H9 (cell line): ENCODE measurements at regions not wholly inside any gene's neighbourhood (a gene's known extent, or its start where the extent isn't known, plus 50 kb on each side); places are given as distances from the start of the nearest gene placed in this dataset.

Source experiments
- DNase-seq: peaks from one replicate; pipeline ENCODE4 v3.0.0-alpha.2; 2017
- H2AFZ ChIP-seq: one replicate; pipeline ENCODE4 v1.6.1; 2013; ENCODE audit warnings: mild to moderate bottlenecking, low read length, control low read depth, moderate library complexity
- H2AK5ac ChIP-seq: 2 replicates; pipeline ENCODE4 v1.6.1; 2013; ENCODE audit warnings: low read length, control low read depth, mixed read lengths; ENCODE audit not compliant: insufficient read length
- H2BK120ac ChIP-seq: one replicate; pipeline ENCODE4 v1.6.1; 2013; ENCODE audit warnings: low read depth, mild to moderate bottlenecking, low read length, control low read depth, inconsistent platforms; ENCODE audit not compliant: poor library complexity, severe bottlenecking
- H2BK12ac ChIP-seq: 2 replicates; pipeline ENCODE4 v1.6.1; 2013; ENCODE audit warnings: low read length, control low read depth, mixed read lengths, low read depth; ENCODE audit not compliant: insufficient read length
- H2BK15ac ChIP-seq: 2 replicates; pipeline ENCODE4 v1.6.1; 2013; ENCODE audit warnings: low read depth, low read length, control low read depth
- H2BK20ac ChIP-seq: one replicate; pipeline ENCODE4 v1.6.1; 2013; ENCODE audit warnings: low read depth, mild to moderate bottlenecking, low read length, control low read depth, inconsistent platforms; ENCODE audit not compliant: poor library complexity, severe bottlenecking
- H2BK5ac ChIP-seq: 2 replicates; pipeline ENCODE4 v1.6.1; 2013; ENCODE audit warnings: low read length, control low read depth, mixed read lengths; ENCODE audit not compliant: insufficient read length
- H3K14ac ChIP-seq: 2 replicates; pipeline ENCODE4 v1.6.1; 2013; ENCODE audit warnings: low read length, control low read depth; ENCODE audit not compliant: insufficient read depth
- H3K18ac ChIP-seq: 2 replicates; pipeline ENCODE4 v1.6.1; 2013; ENCODE audit warnings: low read depth, mild to moderate bottlenecking, mixed read lengths, low read length, control low read depth; ENCODE audit not compliant: insufficient read length
- H3K23ac ChIP-seq: 2 replicates; pipeline ENCODE4 v1.6.1; 2013; ENCODE audit warnings: low read length, control low read depth, mixed read lengths, low read depth; ENCODE audit not compliant: insufficient read length
- H3K23me2 ChIP-seq: 2 replicates; pipeline ENCODE4 v1.6.1; 2013; ENCODE audit warnings: low read depth, mild to moderate bottlenecking, mixed read lengths, low read length, control low read depth; ENCODE audit not compliant: insufficient read length, poor library complexity, severe bottlenecking
- H3K27ac ChIP-seq: 2 replicates; pipeline ENCODE4 v1.5.1; 2013; ENCODE audit warnings: low read length, control low read depth, mixed read lengths, low read depth; ENCODE audit not compliant: insufficient read length
- H3K27me3 ChIP-seq: 2 replicates; pipeline ENCODE4 v1.6.1; 2013; ENCODE audit warnings: low read length, control low read depth, inconsistent platforms; ENCODE audit not compliant: insufficient read depth
- H3K4ac ChIP-seq: 2 replicates; pipeline ENCODE4 v1.6.1; 2013; ENCODE audit warnings: low read depth, mild to moderate bottlenecking, control low read depth, inconsistent platforms, low read length, moderate library complexity
- H3K4me1 ChIP-seq: 2 replicates; pipeline ENCODE4 v1.6.1; 2013; ENCODE audit warnings: low read length, control low read depth, inconsistent platforms; ENCODE audit not compliant: insufficient read depth
- H3K4me2 ChIP-seq: 2 replicates; pipeline ENCODE4 v1.6.1; 2013; ENCODE audit warnings: low read length, control low read depth, mixed read lengths; ENCODE audit not compliant: insufficient read length, insufficient read depth
- H3K56ac ChIP-seq: 2 replicates; pipeline ENCODE4 v1.6.1; 2013; ENCODE audit warnings: low read depth, mild to moderate bottlenecking, mixed read lengths, low read length, control low read depth; ENCODE audit not compliant: insufficient read length
- H3K79me1 ChIP-seq: 2 replicates; pipeline ENCODE4 v1.6.1; 2013; ENCODE audit warnings: low read depth, mild to moderate bottlenecking, moderate library complexity, low read length, control low read depth, inconsistent platforms; ENCODE audit not compliant: insufficient read depth, poor library complexity, severe bottlenecking
- H3K79me2 ChIP-seq: 2 replicates; pipeline ENCODE4 v1.6.1; 2013; ENCODE audit warnings: low read length, control low read depth, inconsistent platforms; ENCODE audit not compliant: insufficient read depth
- H3K9ac ChIP-seq: 2 replicates; pipeline ENCODE4 v1.6.1; 2013; ENCODE audit warnings: low read length, control low read depth, mixed read lengths; ENCODE audit not compliant: insufficient read length; ENCODE audit errors: extremely low read depth
- H3K9me3 ChIP-seq: one replicate; pipeline ENCODE4 v1.6.1; 2013; ENCODE audit warnings: low read depth, low read length, inconsistent platforms; ENCODE audit not compliant: control insufficient read depth
- H3T11ph ChIP-seq: one replicate; pipeline ENCODE4 v1.6.1; 2013; ENCODE audit warnings: mild to moderate bottlenecking, low read length, control low read depth, inconsistent platforms
- H4K20me1 ChIP-seq: one replicate; pipeline ENCODE4 v1.6.1; 2013; ENCODE audit not compliant: control insufficient read depth, insufficient read length, insufficient read depth
- H4K5ac ChIP-seq: 2 replicates; pipeline ENCODE4 v1.6.1; 2013; ENCODE audit warnings: low read depth, mild to moderate bottlenecking, mixed read lengths, low read length, control low read depth; ENCODE audit not compliant: insufficient read length
- H4K8ac ChIP-seq: replicated peaks from 2 replicates; pipeline ENCODE4 v1.6.1; 2013; ENCODE audit warnings: low read length, control low read depth, mixed read lengths, low read depth; ENCODE audit not compliant: insufficient read length
- H4K91ac ChIP-seq: 2 replicates; pipeline ENCODE4 v1.6.1; 2013; ENCODE audit warnings: low read depth, mild to moderate bottlenecking, moderate library complexity, mixed read lengths, low read length, control low read depth; ENCODE audit not compliant: insufficient read length
- H3K27ac Mint-ChIP-seq, 3 experiments: 2 replicates in 2 of 3; 3 replicates in 1 of 3; pipeline ENCODE4 v1.8.0; 2020 to 2021; ENCODE audit warnings: mixed read lengths in 3 of 3, mild to moderate bottlenecking in 1 of 3, moderate library complexity in 1 of 3
- H3K27me3 Mint-ChIP-seq: 2 replicates; pipeline ENCODE4 v1.8.0; 2021; ENCODE audit warnings: low read depth, mild to moderate bottlenecking, moderate library complexity, mixed read lengths
- H3K36me3 Mint-ChIP-seq, 3 experiments: 2 replicates in 2 of 3; 3 replicates in 1 of 3; pipeline ENCODE4 v1.8.0; 2020 to 2021; ENCODE audit warnings: low read depth in 3 of 3, mixed read lengths in 3 of 3; ENCODE audit not compliant: insufficient read depth in 1 of 3
- H3K4me1 Mint-ChIP-seq, 2 experiments: 2 replicates each; pipeline ENCODE4 v1.8.0; 2020; ENCODE audit warnings: mixed read lengths in 2 of 2
- H3K4me3 Mint-ChIP-seq, 2 experiments: 2 replicates in 1 of 2; 3 replicates in 1 of 2; pipeline ENCODE4 v1.8.0; 2020 to 2021; ENCODE audit warnings: mild to moderate bottlenecking in 2 of 2, mixed read lengths in 2 of 2, moderate library complexity in 1 of 2
- H3K9me3 Mint-ChIP-seq, 2 experiments: 2 replicates in 1 of 2; 3 replicates in 1 of 2; pipeline ENCODE4 v1.8.0; 2020; ENCODE audit warnings: mild to moderate bottlenecking in 2 of 2, mixed read lengths in 2 of 2, moderate library complexity in 1 of 2
- CTCF ChIP-seq: fragments of 200-600 bp; sonication (generic); conservative IDR thresholded peaks from 3 replicates; pipeline ENCODE4 v1.8.0; 2021; ENCODE audit warnings: antibody characterized with exemption, mild to moderate bottlenecking
- WGBS: extraction: QIAGEN DNeasy Blood & Tissue Kit; methylation state at CpG from one replicate; pipeline ENCODE4 v1.1.7; 2013; ENCODE audit warnings: missing lambda C conversion rate, low lambda C conversion rate, mixed read lengths; ENCODE audit not compliant: insufficient read length; ENCODE audit errors: extremely low coverage; 5-methylcytosine and 5-hydroxymethylcytosine counted together

- H3K4ac ChIP-seq: no peak overlapping the region
- no peaks in the 10 kb centered on the region for H3K79me2 ChIP-seq
- peaks cover 10% of the 10 kb centered on the region for H3K27me3 Mint-ChIP-seq
- H3K9ac ChIP-seq: no peak overlapping the region
- H3K9me3 ChIP-seq: no peaks in the 10 kb centered on the region
- H3K27ac Mint-ChIP-seq: no peak overlapping the region
- H2BK12ac ChIP-seq: no peak overlapping the region
- H3K27ac ChIP-seq: no peak overlapping the region
- WGBS: no CpG with 5 or more reads among the region's 4 CpGs
- no peak overlapping the region for H3K4me3 Mint-ChIP-seq
- no peak overlapping the region for H2BK5ac ChIP-seq
- H4K5ac ChIP-seq: no peak overlapping the region
- no peaks in the 10 kb centered on the region for H3K23me2 ChIP-seq
- H3K4me2 ChIP-seq: no peak overlapping the region
- H3K79me1 ChIP-seq: no peaks in the 10 kb centered on the region
- H3K27me3 ChIP-seq: peaks cover 2% of the 10 kb centered on the region; the same call in 1 of the 2 replicates
- H3K23ac ChIP-seq: no peak overlapping the region
- TF ChIP-seq CTCF: no peak
- H4K20me1 ChIP-seq: no peaks in the 10 kb centered on the region
- H2AFZ ChIP-seq: no peak overlapping the region
- H3K4me1 Mint-ChIP-seq: no peaks in the 10 kb centered on the region; a peak in 1 of 4 replicates
- no peak overlapping the region for H2BK15ac ChIP-seq
- H4K91ac ChIP-seq: no peak overlapping the region
- DNase-seq: no peak
- no peak overlapping the region for H3K56ac ChIP-seq
- H2BK120ac ChIP-seq: no peak overlapping the region
- H2BK20ac ChIP-seq: no peak overlapping the region
- no peaks in the 10 kb centered on the region for H3K4me1 ChIP-seq
- no peaks in the 10 kb centered on the region for H3K9me3 Mint-ChIP-seq
- no peak overlapping the region for H2AK5ac ChIP-seq
- H3K36me3 Mint-ChIP-seq: no peaks in the 10 kb centered on the region
- H4K8ac ChIP-seq: no peak overlapping the region
- no peak overlapping the region for H3K14ac ChIP-seq
- H3K18ac ChIP-seq: no peak overlapping the region
- no peak overlapping the region for H3T11ph ChIP-seq
These were observed 146.7 kb downstream of the TEX36 start for GRCh38 chr10:125536236-125536635.
